MM.1S (cell line): ENCODE measurements at regions not wholly inside any gene's neighbourhood (a gene's known extent, or its start where the extent isn't known, plus 50 kb on each side); places are given as distances from the start of the nearest gene placed in this dataset.

Source experiments
- CTCF ChIP-seq: fragments of 300-600 bp; sonication (generic); IDR thresholded peaks from 2 replicates; pipeline ENCODE4 v1.5.1; 2016; ENCODE audit warnings: antibody characterized with exemption, low read length, mixed read lengths
- EZH2 ChIP-seq: fragments of 300-600 bp; sonication (generic); optimal IDR thresholded peaks from 2 replicates; pipeline ENCODE3; 2017; ENCODE audit warnings: low read depth, mild to moderate bottlenecking, antibody characterized with exemption, low read length, mixed read lengths

- TF ChIP-seq CTCF (no peak), EZH2 (no peak)
Measured at GRCh38 chr6:105873211-105873704, 212.9 kb upstream of the PRDM1 start.
